ENCODE measurements at regions not wholly inside any gene's neighbourhood (a gene's known extent, or its start where the extent isn't known, plus 50 kb on each side); places are given as distances from the start of the nearest gene placed in this dataset.

DNA sequence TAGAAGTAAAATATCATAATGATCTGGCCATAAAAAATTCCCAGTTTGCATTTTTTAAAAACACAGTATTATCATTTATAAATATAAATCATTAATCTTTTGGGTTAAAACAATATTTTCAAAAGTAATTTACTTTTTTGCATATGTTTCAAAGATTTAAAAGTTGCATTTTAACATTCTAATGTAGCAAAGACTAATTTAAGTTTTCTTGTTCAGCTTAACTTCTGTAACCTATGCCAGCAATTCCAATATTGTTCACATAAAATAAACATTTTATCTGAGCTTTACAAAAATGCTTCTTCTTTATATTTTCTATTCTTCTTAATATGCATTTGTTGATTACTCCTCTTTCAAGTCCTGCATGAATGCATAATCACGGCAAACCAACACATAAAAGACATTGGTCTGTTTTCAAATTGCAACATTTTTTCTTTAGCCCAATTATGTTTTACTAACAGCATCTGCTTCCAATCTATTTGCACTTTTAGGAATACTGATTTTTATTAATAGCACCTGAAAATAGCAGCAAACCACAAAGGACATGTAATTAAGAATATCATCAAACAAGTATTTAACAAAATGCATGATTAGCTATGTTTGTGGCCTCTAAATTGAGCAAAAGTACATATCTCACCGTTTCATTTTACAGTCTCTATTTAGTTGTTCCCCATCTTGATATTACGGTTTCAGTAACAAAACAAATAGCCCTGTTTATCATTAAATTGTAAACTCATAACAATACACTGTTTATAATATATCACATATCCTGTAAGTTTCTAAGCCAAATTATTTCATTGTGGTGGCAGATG lies 286.9 kb upstream of the NFE2L3 start:
- DNase-seq = no peak

- no peak for DNase-seq
These were observed 283.5 kb upstream of the NFE2L3 start for GRCh38 chr7:25868509-25868908.

DNA sequence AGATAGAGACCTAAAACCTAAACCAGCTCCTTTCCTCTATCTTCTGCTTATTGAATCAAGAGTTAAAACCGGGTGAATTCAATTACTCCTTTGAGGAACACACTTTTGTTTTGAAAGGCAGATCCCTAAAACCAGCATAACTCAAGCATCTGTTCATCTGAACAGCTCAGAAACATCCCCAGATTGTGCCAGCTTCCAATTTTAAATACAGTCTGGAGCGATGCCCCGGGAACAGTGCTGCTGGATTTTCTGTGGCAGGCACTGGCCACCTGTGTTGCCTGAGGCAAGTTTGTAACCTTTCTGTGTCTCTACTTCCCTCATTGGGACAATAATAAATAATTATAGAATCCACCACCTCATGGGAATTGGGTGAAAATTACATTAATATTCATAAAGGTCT lies 281.4 kb upstream of the NFE2L3 start:
- DNase-seq = no peak

DNA sequence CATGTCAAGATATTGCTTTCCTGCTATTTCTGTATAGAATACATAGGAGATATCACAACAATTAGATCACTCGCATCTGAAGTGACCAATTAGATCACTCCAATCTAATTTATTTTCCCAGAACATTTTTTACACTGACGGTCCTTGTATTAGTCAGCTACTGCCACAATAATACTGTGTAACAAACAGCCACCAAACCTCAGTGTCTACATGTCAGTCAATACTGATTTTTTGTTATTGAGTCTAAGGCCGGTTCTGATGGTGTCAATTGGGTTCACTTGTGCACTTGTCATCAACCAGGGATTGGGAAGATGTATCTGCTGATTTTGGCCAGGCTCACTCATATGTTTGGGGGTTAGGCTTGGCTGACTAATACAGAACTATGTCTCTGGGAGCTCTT lies 275.9 kb upstream of the NFE2L3 start:
- DNase-seq = no peak

DNA sequence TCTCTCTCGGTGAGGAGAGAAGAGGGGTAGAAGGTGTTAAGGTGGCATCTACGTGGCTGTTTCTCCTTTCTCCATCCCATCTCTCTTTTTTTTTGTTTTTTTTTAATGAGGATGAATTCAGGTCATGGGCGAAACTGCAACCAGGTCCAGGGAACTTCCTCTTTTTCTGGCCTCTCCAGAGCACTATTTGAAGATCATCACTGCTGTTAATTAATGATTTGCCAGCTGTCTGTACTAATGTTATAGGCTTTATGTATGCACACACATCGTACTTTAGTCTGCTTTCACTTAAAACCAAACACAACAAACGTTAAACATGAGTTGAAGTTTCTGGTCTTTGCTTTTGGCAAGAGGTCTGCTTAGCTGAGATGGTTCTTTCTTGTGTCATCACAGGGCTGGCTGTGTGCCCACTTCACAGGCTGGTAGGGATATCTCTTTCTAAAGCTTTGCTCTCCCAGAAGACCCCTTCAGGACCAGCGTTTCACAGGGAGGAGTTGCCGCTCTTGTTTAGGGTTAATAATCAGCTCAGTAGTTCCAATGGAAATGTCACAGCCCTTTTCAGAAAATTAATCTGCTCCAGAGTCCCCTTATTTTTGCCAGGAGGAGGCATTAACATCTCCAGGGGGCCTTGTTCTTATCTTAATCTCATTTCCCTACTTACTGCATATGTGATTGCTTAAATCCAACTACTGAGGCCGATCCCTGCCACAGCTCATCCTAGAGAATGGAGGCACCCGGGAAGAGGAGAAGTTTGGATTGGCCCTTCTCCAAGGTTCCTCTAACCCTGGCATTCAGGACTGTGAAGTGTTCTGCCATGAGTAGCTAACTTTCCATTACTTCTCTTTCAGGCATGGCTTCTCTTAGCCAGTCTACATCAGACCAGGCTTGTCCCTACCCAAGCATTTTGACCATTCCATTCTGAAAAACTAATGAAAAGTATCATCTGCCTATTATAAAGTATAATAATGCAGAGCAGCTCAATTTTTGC lies 273.9 kb upstream of the NFE2L3 start:
- DNase-seq = peak; percentile 10

DNA sequence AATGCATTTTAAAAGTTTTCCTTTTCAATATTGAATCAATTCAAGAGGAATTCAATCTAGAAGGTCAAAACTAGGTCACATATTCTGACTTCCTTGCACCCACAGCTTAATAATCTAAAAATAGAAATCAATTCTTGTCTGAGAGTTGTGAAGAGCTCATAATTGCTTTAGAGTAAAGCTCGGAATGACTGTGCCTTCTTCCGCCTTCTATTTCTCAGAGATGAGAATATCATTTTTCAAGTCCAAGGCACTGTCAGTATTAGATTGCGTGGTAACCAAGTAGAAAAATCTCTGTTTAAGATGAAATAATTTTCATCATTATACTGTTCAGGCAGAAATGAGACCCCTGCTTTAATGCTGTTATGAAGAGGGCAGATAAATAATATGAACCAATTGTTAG lies 272.2 kb upstream of the NFE2L3 start:
- DNase-seq = no peak

DNA sequence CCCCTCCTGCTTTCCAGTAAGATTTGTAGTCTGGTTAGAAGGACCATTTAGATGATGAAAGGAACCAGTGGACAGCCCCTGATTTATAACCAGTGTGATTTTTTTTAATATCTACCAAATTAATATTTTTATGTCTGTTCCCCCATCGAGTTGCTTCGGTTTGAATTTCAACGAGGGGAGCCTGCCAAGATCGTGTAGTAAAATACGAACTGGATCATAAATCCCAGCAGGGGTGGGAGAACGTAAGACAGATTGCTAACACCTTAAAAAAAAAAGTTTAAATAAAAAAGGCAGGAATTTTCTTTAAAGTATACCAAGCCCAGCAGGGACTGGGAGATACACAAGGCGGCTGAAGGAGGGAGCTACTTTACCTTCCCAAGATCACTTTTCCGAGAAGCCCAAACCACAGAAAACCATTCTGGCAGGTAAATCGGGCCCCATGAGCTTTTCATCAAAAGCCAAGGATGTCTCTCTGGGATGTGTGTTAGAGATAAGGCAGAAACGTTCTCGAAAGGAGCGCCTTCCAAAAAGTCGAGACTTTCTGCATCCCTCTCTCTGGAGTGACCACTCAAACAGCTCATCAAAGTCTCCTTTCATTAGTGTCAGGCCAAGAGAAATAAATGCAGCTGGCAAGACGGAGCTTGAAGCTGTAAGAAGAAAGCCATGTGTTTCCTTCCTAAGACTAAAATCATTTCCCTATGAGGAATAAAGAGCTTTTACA lies 270.5 kb upstream of the NFE2L3 start:
- DNase-seq = no peak

DNA sequence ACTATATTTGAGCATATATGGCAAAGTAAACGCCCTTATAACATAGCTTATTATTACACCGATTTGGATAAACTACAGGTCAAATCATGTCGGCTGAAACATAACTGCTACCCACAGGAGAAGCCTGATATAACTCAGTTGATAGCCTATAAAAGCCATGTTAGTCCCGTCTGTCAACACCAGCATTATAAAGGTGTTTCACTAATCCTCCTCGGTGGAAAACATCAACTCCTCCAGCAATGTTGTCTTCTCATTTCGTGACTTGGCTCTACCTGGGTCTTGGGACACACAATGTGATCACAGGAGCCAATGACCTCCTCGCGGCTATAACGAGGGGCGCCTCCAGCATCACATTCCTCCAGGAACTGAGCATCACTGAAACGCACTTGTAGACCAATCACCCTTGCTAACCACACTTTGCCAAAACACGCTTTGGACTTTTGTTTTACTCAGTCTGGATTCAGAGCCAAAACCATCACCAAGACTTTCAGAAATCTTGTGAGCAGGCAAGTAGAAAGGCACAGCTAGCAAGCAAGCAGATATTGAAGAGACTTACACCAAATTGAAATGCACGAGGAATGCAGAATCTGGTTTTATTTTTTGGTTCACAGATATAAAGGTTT lies 269.7 kb upstream of the NFE2L3 start:
- no peak for DNase-seq

DNA sequence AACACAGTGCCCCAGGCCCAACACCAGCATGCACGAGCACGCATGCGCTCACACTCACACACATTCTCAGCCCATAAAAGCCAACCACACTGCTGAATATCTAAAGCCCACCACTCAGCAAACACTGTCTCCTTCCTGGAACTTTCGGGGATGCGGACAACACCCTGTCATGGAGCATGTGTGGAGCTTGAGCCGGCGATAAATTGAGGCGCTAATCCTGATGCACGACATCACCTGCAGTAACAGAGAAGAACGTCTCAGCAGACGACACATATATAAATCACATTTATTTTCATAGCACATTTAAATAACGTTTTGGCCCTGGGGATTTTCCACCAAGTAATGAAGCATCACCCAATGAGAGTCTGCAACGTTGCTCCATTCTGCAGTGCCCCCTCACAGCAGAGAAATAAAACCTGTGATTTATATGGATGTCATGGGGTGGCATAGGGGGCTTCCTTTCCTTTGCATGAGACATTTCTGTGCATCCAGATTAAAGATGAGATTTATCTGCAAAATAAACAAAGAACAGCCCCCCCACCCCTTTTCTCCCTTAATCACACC lies 267.7 kb upstream of the NFE2L3 start:
- no peak for DNase-seq

DNA sequence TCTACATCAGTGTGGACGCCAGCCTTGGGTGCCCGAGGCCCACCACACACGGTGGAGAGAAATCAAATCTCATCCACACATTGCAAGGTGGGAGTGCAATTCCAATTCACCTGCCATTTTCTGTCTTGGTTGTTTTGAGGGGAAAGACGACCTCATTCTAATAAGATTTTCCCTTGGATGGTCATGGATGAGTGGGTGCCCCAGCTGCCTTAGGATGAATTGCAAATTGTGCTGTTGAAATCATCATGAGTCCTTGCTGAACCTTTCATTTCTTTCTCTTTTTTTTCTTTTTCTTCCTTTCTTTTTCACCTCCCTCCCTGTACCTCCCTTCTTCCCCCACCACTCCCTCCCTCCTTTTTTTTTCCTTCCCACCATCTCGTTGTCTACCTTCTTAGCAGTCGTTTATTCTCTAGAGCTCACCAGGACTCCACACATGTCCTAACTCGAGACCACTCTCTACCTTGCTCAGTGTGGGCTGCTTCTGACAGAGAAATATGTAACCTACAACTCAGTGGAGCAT lies 266.9 kb upstream of the NFE2L3 start:
- DNase-seq = no peak

GRCh38 chr7:25886387-25887240 lies 265.4 kb upstream of the NFE2L3 start:
- DNase-seq = peak; percentile 3

DNA sequence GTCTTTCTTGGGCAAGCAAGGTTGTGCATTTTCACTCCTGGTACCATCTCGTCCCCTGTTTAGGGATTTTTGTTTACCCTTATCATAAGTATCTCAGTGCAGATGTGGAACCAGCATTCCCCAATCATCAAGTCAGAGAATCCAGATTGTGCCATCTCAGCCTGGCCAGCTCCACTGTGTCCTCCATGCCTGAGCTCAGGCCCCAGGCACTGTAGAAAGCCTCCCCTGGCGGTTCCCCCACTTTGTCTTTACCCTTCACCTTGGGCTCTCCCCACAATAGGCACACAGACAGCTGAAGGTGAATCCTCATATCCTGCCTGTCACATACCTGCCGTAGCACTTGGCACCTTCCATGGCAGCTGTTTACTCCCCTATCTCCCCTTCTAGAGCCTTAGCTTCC lies 264.7 kb upstream of the NFE2L3 start:
- no peak for DNase-seq

DNA sequence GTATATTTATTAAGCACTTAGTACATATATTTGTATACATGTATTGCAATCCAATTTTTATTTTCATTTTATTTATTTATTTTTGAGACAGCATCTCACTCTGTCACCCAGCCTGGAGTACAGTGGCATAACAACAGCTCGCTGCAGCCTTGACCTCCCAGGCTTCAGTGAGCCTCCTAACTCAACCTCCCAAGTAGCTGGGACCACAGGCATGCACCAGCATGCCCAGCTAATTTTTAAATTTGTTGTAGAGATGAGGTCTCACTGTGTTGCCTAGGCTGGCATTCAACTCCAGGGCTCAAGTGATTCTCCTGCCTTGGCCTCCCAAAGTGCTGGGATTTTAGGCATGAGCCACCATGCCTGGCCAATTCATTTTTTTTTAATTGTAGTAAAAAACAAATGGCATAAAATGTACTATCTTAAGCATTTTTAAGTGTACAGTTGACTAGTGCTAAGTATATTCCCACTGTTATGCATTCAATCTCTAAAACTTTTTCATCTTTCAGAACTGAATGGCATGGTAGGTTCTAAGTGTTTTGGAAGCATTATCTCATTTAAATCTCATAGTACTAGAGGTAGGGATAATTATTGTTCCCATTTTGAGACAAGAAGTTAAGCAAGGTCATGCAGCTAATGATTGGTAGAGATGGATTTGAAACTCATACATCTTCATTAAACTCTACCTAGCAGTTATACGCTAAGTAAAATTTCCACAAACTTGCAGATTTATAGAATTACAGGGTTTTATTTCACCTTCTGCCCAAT lies 264.0 kb upstream of the NFE2L3 start:
- DNase-seq = no peak

GRCh38 chr7:25889765-25890164 lies 262.2 kb upstream of the NFE2L3 start:
- DNase-seq = no peak

DNA sequence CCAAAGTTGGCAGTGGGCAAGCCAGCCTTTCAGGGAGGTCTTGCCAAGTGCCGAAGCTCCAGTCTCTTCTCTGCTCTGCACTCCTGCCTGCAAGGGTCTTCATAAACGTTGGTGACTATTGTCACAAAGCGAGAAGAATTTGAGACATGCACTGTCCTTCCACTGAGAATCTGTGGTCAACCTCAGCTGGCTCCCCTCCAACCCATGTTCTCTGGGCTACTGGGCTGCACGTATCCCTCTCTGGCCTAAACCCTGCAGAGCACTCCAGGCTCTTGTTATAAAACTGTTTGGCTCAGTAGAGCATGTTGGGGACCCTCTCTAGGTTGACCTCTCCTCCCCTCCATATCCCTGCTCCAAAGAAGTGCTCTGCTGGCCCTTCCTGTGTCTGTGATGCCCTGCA lies 260.4 kb upstream of the NFE2L3 start:
- DNase-seq = no peak

DNA sequence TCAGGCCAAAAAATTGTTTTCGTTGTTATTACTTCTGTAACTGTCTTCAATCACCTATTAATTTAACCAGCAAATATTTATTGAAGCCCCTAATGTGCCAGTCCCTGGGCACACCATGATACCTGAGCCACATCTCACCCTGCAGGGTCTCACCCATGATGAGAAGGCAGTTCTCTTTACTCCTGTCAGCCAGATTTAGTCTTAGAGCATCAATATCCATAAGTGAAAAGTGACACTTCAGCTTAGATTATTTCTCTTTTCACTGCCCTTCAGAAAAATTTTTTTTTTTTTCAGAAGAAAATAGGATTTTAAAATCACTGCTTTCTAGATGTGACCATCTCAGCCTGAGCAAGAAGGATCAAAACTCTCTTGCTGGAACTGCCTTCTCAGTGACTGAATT lies 258.6 kb upstream of the NFE2L3 start:
- peak; percentile 22 for DNase-seq

GRCh38 chr7:25894002-25894901 lies 257.7 kb upstream of the NFE2L3 start:
- DNase-seq = no peak

DNA sequence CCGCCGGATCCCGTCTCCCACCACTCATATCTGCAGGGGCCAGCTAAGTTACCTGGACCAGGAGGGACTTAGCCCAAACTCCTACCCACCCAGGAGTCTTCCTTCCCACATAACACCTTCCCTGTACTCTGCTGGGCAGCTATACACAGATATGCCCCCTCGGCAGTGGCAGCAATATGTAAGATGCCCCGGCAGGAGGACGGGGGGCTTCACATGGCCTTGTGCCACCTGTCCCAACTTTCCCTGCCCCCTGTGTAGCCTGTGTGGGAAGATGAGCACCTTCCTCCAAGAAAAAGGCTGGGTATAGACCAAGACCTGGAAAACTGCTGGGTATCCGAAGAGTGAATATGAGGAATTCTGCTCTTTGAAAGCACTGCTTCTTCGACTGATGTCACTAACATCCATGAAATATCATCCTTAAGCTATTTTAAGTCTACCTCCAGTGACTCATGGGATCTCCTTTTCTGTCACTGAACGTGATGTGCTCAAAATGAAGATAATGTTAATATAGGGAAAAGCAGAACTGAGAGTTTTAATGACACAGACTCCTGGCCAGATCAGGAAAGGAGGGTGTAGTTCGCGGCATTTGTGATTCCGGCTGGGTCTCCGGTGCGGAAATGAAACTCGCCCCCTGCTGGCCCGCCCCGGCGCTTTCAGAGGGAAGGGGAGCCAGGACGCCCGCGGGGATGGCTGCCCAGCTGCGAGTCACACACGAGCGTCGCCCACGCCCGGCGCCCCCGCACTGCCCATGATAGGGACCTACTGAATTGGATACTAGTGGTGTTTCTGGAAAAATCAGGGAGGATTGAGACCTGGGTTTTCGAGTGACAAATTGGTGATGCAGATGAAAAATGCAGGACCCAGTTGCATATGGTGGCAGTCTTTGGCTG lies 256.9 kb upstream of the NFE2L3 start:
- peak; percentile 67 for DNase-seq
